Mesenchymal stem cell (in vitro differentiated cells and primary cell): ENCODE measurements at regions not wholly inside any gene's neighbourhood (a gene's known extent, or its start where the extent isn't known, plus 50 kb on each side); places are given as distances from the start of the nearest gene placed in this dataset.

Experiments
- DNase-seq: peaks from one replicate; pipeline ENCODE4 v3.0.0-alpha.2; 2013
- H2AFZ ChIP-seq: one replicate; pipeline ENCODE4 v1.6.1; 2013; ENCODE audit warnings: low read depth, mild to moderate bottlenecking, control low read depth, inconsistent platforms, low read length, moderate library complexity
- H2AK5ac ChIP-seq: 2 replicates; pipeline ENCODE4 v1.6.1; 2013; ENCODE audit warnings: low read length, moderate library complexity, mild to moderate bottlenecking, inconsistent platforms; ENCODE audit not compliant: severe bottlenecking
- H2BK120ac ChIP-seq: one replicate; pipeline ENCODE4 v1.6.1; 2013; ENCODE audit warnings: low read depth, mild to moderate bottlenecking, inconsistent platforms, low read length, moderate library complexity
- H2BK12ac ChIP-seq, 2 experiments: one replicate each; pipeline ENCODE4 v1.6.1; 2013; ENCODE audit warnings: inconsistent platforms in 2 of 2, low read length in 2 of 2, mild to moderate bottlenecking in 2 of 2, moderate library complexity in 2 of 2, control low read depth in 1 of 2
- H2BK15ac ChIP-seq: one replicate; pipeline ENCODE4 v1.6.1; 2013; ENCODE audit warnings: mild to moderate bottlenecking, low read depth, inconsistent platforms; ENCODE audit not compliant: poor library complexity, severe bottlenecking
- H2BK5ac ChIP-seq: 2 replicates; pipeline ENCODE4 v1.6.1; 2013; ENCODE audit warnings: low read depth, mild to moderate bottlenecking, low read length, control low read depth, inconsistent platforms; ENCODE audit not compliant: poor library complexity, severe bottlenecking
- H3K14ac ChIP-seq, 2 experiments: one replicate each; pipeline ENCODE4 v1.6.1; 2013; ENCODE audit warnings: inconsistent platforms in 2 of 2, low read length in 2 of 2, control low read depth in 1 of 2, mild to moderate bottlenecking in 1 of 2, moderate library complexity in 1 of 2
- H3K18ac ChIP-seq, 2 experiments: one replicate each; pipeline ENCODE4 v1.6.1; 2013; ENCODE audit warnings: inconsistent platforms in 2 of 2, low read length in 2 of 2, control low read depth in 1 of 2, low read depth in 1 of 2, mild to moderate bottlenecking in 1 of 2
- H3K23ac ChIP-seq, 2 experiments: one replicate each; pipeline ENCODE4 v1.6.1; 2013; ENCODE audit warnings: inconsistent platforms in 2 of 2, low read length in 2 of 2, mild to moderate bottlenecking in 2 of 2, moderate library complexity in 2 of 2, control low read depth in 1 of 2
- H3K27ac ChIP-seq: 2 replicates; pipeline ENCODE4 v1.5.1; 2013; ENCODE audit warnings: mild to moderate bottlenecking, moderate library complexity, low read length, control low read depth, inconsistent platforms; ENCODE audit not compliant: poor library complexity, severe bottlenecking
- H3K27me3 ChIP-seq, 2 experiments: 2 replicates each; pipeline versions ENCODE4 v1.6.1 to v1.7.0; 2013; ENCODE audit warnings: low read length in 2 of 2, mild to moderate bottlenecking in 2 of 2, moderate library complexity in 2 of 2, control low read depth in 1 of 2, inconsistent platforms in 1 of 2; ENCODE audit not compliant: control insufficient read depth in 1 of 2, insufficient read depth in 1 of 2
- H3K36me3 ChIP-seq, 2 experiments: 2 replicates each; pipeline versions ENCODE4 v1.6.1 to v1.7.0; 2013; ENCODE audit warnings: low read length in 2 of 2, control low read depth in 1 of 2, inconsistent platforms in 1 of 2, low read depth in 1 of 2, mild to moderate bottlenecking in 1 of 2; ENCODE audit not compliant: insufficient read depth in 2 of 2, control insufficient read depth in 1 of 2
- H3K4ac ChIP-seq, 2 experiments: one replicate each; pipeline ENCODE4 v1.6.1; 2013; ENCODE audit warnings: inconsistent platforms in 2 of 2, low read length in 2 of 2, mild to moderate bottlenecking in 2 of 2, moderate library complexity in 2 of 2, control low read depth in 1 of 2, low read depth in 1 of 2
- H3K4me1 ChIP-seq: 2 replicates; pipeline ENCODE4 v1.6.1; 2013; ENCODE audit warnings: low read depth, low read length, control low read depth; ENCODE audit not compliant: control insufficient read depth, insufficient read depth
- H3K4me2 ChIP-seq: 2 replicates; pipeline ENCODE4 v1.6.1; 2013; ENCODE audit warnings: low read length, mild to moderate bottlenecking, inconsistent platforms; ENCODE audit not compliant: poor library complexity, severe bottlenecking
- H3K4me3 ChIP-seq, 2 experiments: 2 replicates each; pipeline versions ENCODE4 v1.5.1 to v1.7.0; 2013; ENCODE audit warnings: low read length in 2 of 2, mild to moderate bottlenecking in 2 of 2, control low read depth in 1 of 2, low read depth in 1 of 2; ENCODE audit not compliant: insufficient read depth in 1 of 2
- H3K79me1 ChIP-seq: replicated peaks from 2 replicates; pipeline ENCODE4 v1.6.1; 2013; ENCODE audit warnings: mild to moderate bottlenecking, control low read depth, low read length, inconsistent platforms; ENCODE audit not compliant: poor library complexity, severe bottlenecking
- H3K9ac ChIP-seq: 2 replicates; pipeline ENCODE4 v1.7.0; 2013; ENCODE audit warnings: mild to moderate bottlenecking, low read length, moderate library complexity
- H3K9me3 ChIP-seq: 2 replicates; pipeline ENCODE4 v1.7.0; 2013; ENCODE audit warnings: mild to moderate bottlenecking, low read length; ENCODE audit not compliant: control insufficient read depth
- H4K8ac ChIP-seq: one replicate; pipeline ENCODE4 v1.6.1; 2013; ENCODE audit warnings: inconsistent platforms, mild to moderate bottlenecking, low read length, moderate library complexity
- H4K91ac ChIP-seq: one replicate; pipeline ENCODE4 v1.6.1; 2013; ENCODE audit warnings: mild to moderate bottlenecking, low read length, inconsistent platforms
- WGBS: methylation state at CpG from one replicate; pipeline ENCODE4 v1.1.7; 2013; ENCODE audit warnings: mixed read lengths; 5-methylcytosine and 5-hydroxymethylcytosine counted together

GRCh38 chr4:38232741-38233140 is 272.5 kb downstream of the PTTG2 start:
- H3K18ac ChIP-seq = no peak overlapping the region
- H3K4ac ChIP-seq = no peak overlapping the region
- no peak overlapping the region for H2BK12ac ChIP-seq
- no peak overlapping the region for H3K4me2 ChIP-seq
- H2BK15ac ChIP-seq = no peak overlapping the region
- no peak overlapping the region for H3K14ac ChIP-seq
- no peak overlapping the region for H3K9ac ChIP-seq
- no peak overlapping the region for H4K8ac ChIP-seq
- H2AFZ ChIP-seq = no peak overlapping the region
- no peaks in the 10 kb centered on the region for H3K27me3 ChIP-seq
- H3K9me3 ChIP-seq = peaks cover 4% of the 10 kb centered on the region
- no peaks in the 10 kb centered on the region for H3K36me3 ChIP-seq
- H3K4me3 ChIP-seq = no peak overlapping the region
- no peak overlapping the region for H4K91ac ChIP-seq
- H2AK5ac ChIP-seq = no peak overlapping the region
- H3K79me1 ChIP-seq = no peaks in the 10 kb centered on the region
- no peak for DNase-seq
- H3K4me1 ChIP-seq = peaks cover 5% of the 10 kb centered on the region
- no peak overlapping the region for H2BK120ac ChIP-seq
- H3K23ac ChIP-seq = no peak overlapping the region
- H2BK5ac ChIP-seq = no peak overlapping the region
- no peak overlapping the region for H3K27ac ChIP-seq

GRCh38 chr4:38233727-38234480 is 273.7 kb downstream of the PTTG2 start:
- no peak overlapping the region for H4K91ac ChIP-seq
- no peaks in the 10 kb centered on the region for H3K27me3 ChIP-seq
- no peak overlapping the region for H2AK5ac ChIP-seq
- H3K4ac ChIP-seq = no peak overlapping the region
- H3K9me3 ChIP-seq = peaks cover 4% of the 10 kb centered on the region
- H3K14ac ChIP-seq = no peak overlapping the region
- H3K79me1 ChIP-seq = no peaks in the 10 kb centered on the region
- no peak overlapping the region for H3K23ac ChIP-seq
- peaks cover 5% of the 10 kb centered on the region for H3K4me1 ChIP-seq
- H2BK12ac ChIP-seq = no peak overlapping the region
- no peak overlapping the region for H2BK15ac ChIP-seq
- no peak overlapping the region for H2BK5ac ChIP-seq
- H3K36me3 ChIP-seq = no peaks in the 10 kb centered on the region
- no peak overlapping the region for H3K9ac ChIP-seq
- H3K4me3 ChIP-seq = no peak overlapping the region
- WGBS = 88% methylated on average over 4 of the region's 6 CpGs
- H4K8ac ChIP-seq = no peak overlapping the region
- DNase-seq = no peak
- no peak overlapping the region for H3K4me2 ChIP-seq
- H2AFZ ChIP-seq = no peak overlapping the region
- no peak overlapping the region for H3K18ac ChIP-seq
- no peak overlapping the region for H3K27ac ChIP-seq
- no peak overlapping the region for H2BK120ac ChIP-seq

- no peak overlapping the region for H3K4me2 ChIP-seq
- peaks cover 2% of the 10 kb centered on the region for H3K4me1 ChIP-seq
- no peak overlapping the region for H4K8ac ChIP-seq
- H3K36me3 ChIP-seq = no peaks in the 10 kb centered on the region
- no CpG with 5 or more reads among the region's 3 CpGs for WGBS
- H3K27ac ChIP-seq = no peak overlapping the region
- no peak overlapping the region for H2BK120ac ChIP-seq
- H3K23ac ChIP-seq = no peak overlapping the region
- H3K14ac ChIP-seq = no peak overlapping the region
- H3K4ac ChIP-seq = no peak overlapping the region
- no peak overlapping the region for H2BK15ac ChIP-seq
- peaks cover 4% of the 10 kb centered on the region for H3K9me3 ChIP-seq
- H3K27me3 ChIP-seq = no peaks in the 10 kb centered on the region
- no peak overlapping the region for H3K18ac ChIP-seq
- H2BK12ac ChIP-seq = no peak overlapping the region
- H3K4me3 ChIP-seq = no peak overlapping the region
- no peak overlapping the region for H2BK5ac ChIP-seq
- no peaks in the 10 kb centered on the region for H3K79me1 ChIP-seq
- no peak overlapping the region for H4K91ac ChIP-seq
- no peak overlapping the region for H2AK5ac ChIP-seq
- no peak overlapping the region for H3K9ac ChIP-seq
- no peak overlapping the region for H2AFZ ChIP-seq
- no peak for DNase-seq
Measured at GRCh38 chr4:38235354-38235753, 275.2 kb downstream of the PTTG2 start.

DNA sequence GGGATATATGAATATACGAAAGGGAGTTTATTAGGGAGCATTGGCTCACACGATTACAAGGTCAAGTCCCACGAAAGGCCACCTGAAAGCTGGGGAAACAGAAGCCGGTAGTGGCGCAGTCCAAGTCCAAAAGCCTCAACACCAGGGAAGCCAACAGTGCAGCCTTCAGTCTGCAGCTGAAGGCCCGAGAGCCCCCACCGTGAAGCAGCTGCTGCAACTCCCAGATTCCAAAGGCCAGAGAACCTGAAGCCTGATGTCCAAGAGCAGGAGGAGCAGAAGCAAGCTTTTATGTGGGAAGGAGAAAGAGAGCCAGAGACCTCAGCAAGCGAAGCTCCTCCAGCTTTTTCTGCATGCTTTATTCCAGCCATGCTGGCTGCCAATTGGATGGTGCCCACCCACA is 275.8 kb downstream of the PTTG2 start:
- Histone ChIP-seq H3K14ac (no peak overlapping the region), H3K27ac (no peak overlapping the region), H3K23ac (no peak overlapping the region), H3K9ac (no peak overlapping the region), H3K4me1 (no peaks in the 10 kb centered on the region), H2BK12ac (no peak overlapping the region), H3K18ac (no peak overlapping the region), H4K8ac (no peak overlapping the region), H3K27me3 (no peaks in the 10 kb centered on the region), H2BK120ac (no peak overlapping the region), H2AFZ (no peak overlapping the region), H2BK15ac (no peak overlapping the region), H3K9me3 (peaks cover 4% of the 10 kb centered on the region), H2AK5ac (no peak overlapping the region), H3K36me3 (no peaks in the 10 kb centered on the region), H4K91ac (no peak overlapping the region), H3K4ac (no peak overlapping the region), H3K79me1 (no peaks in the 10 kb centered on the region), H3K4me3 (no peak overlapping the region), H3K4me2 (no peak overlapping the region), H2BK5ac (no peak overlapping the region)
- no peak for DNase-seq
- 91% methylated on average over 8 of the region's 8 CpGs for WGBS
